ENCODE measurements at regions not wholly inside any gene's neighbourhood (a gene's known extent, or its start where the extent isn't known, plus 50 kb on each side); places are given as distances from the start of the nearest gene placed in this dataset.

GRCh38 chr11:128302425-128303186 lies 284.8 kb downstream of the ETS1 start:
- TF ChIP-seq SPI1 (IDR thresholded peaks at IDR 0.05; ENCODE audit: low read depth, low read length) = 0 out of 2 replicates have a peak, but pooled peaks have one; percentile 31
- TF ChIP-seq POLR2AphosphoS5 (IDR thresholded peaks at IDR 0.05; ENCODE audit: low read depth, low read length) = no peak
- TF ChIP-seq TAF1 (IDR thresholded peaks at IDR 0.05; ENCODE audit: low read depth, low read length) = no peak
- no peak for TF ChIP-seq POLR2A (IDR thresholded peaks at IDR 0.05; ENCODE audit: low read depth, low read length)
- no peak for TF ChIP-seq POU2F2 (IDR thresholded peaks at IDR 0.05; ENCODE audit: low read depth, low read length)
- no peak for TF ChIP-seq PAX5 (IDR thresholded peaks at IDR 0.05; ENCODE audit: insufficient read depth, low read length, severe bottlenecking)

Data from GM12891 (cell line).